Memory B cell (primary cell): ENCODE measurements at regions not wholly inside any gene's neighbourhood (a gene's known extent, or its start where the extent isn't known, plus 50 kb on each side); places are given as distances from the start of the nearest gene placed in this dataset.
"Not testable (repeated sequence)": the region's sequence is repeated elsewhere in the genome, so short reads cannot be mapped to it uniquely, and the experiment has no call there.

ENCODE experiments used
- ATAC-seq: fragments of 150-1000 bp; cut with Tn5 transposase; 2 replicates; pipeline ENCODE4 v1.10.0; 2021; ENCODE audit warnings: low read depth, mild to moderate bottlenecking, moderate library complexity
- DNase-seq, 2 donors: peaks; one replicate each; pipeline ENCODE4 v3.0.0; 2022; ENCODE audit warnings: low spot score in 2 of 2
- H3K27ac Mint-ChIP-seq: one replicate; pipeline ENCODE4 v1.8.0; 2022; ENCODE audit warnings: mild to moderate bottlenecking, moderate library complexity, mixed read lengths
- H3K27me3 Mint-ChIP-seq: one replicate; pipeline ENCODE4 v1.8.0; 2022; ENCODE audit warnings: mixed read lengths
- H3K36me3 Mint-ChIP-seq: one replicate; pipeline ENCODE4 v1.8.0; 2022; ENCODE audit warnings: mild to moderate bottlenecking, mixed read lengths
- H3K4me1 Mint-ChIP-seq: one replicate; pipeline ENCODE4 v1.8.0; 2022; ENCODE audit warnings: mixed read lengths
- H3K4me3 Mint-ChIP-seq: one replicate; pipeline ENCODE4 v1.8.0; 2022; ENCODE audit warnings: mild to moderate bottlenecking, moderate library complexity, mixed read lengths
- H3K9me3 Mint-ChIP-seq: one replicate; pipeline ENCODE4 v1.8.0; 2022; ENCODE audit warnings: mixed read lengths

DNA sequence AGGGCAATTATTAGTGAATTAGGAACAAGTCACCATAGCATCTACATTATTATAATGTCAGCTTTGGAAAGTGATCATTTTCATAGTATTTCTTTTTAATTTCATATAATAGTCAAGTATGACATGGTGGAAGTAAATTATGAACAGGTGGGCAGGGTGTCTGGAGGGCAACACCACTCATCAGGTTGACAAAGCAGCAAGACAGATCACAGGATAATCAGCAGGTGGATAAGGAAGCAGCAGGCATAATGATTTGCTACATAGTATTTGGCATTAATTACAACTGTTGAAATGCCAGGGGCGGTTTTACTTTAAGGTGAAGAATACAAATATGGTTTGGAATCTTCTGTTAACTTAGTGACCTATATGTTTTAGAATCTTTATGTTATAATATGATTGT lies 1342.2 kb downstream of the PLA2G4A start:
- Mint-ChIP-seq H3K9me3 (no peaks in the 10 kb centered on the region), H3K4me3 (no peak overlapping the region), H3K36me3 (no peaks in the 10 kb centered on the region), H3K27ac (no peak overlapping the region), H3K4me1 (no peaks in the 10 kb centered on the region), H3K27me3 (no peaks in the 10 kb centered on the region)
- DNase-seq (no peak), ATAC-seq (no peak)

DNA sequence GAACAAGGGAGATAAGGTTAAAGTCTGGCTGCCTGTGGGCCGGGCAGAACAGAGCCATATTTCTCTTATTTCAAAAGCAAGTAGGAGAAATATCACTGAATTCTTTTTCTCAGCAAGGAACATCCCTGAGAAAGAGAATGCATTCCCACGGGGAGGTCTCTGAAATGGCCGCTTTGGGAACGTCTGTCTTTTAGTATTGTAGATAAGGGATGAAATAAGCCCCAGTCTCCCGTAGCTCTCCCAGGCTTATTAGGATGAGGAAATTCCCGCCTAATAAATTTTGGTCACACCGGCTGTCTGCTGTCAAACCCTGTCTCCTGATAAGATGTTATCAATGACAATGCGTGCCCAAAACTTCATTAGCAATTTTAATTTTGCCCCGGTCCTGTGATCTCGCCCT lies 1353.3 kb downstream of the PLA2G4A start:
- H3K9me3 Mint-ChIP-seq, H3K4me3 Mint-ChIP-seq, H3K27me3 Mint-ChIP-seq, H3K36me3 Mint-ChIP-seq, H3K27ac Mint-ChIP-seq, ATAC-seq, DNase-seq, H3K4me1 Mint-ChIP-seq: not testable (repeated sequence)

DNA sequence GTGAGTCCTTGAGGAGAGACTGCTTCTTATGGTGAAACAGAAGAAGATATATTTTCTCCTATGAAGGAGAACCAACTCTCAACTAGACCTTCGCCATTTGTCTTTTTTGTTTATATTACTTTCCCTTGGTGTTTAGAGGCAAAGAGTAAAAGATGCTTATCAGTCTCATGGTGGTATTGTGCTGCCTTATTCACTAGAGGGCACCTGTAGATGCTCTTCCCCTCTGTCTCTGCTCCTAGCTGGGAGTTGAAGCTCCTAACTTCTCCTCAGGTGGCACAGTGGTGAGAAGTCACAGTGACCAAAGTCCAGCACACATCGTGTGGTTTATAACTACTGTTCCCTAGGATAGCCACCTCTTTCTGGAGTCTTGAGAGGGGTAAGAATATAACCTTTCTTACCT lies 1359.6 kb downstream of the PLA2G4A start:
- Mint-ChIP-seq H3K4me3 (no peak overlapping the region), H3K4me1 (no peaks in the 10 kb centered on the region), H3K27me3 (no peaks in the 10 kb centered on the region), H3K27ac (no peak overlapping the region), H3K36me3 (no peaks in the 10 kb centered on the region), H3K9me3 (peaks cover 2% of the 10 kb centered on the region)
- ATAC-seq (no peak), DNase-seq (no peak)

DNA sequence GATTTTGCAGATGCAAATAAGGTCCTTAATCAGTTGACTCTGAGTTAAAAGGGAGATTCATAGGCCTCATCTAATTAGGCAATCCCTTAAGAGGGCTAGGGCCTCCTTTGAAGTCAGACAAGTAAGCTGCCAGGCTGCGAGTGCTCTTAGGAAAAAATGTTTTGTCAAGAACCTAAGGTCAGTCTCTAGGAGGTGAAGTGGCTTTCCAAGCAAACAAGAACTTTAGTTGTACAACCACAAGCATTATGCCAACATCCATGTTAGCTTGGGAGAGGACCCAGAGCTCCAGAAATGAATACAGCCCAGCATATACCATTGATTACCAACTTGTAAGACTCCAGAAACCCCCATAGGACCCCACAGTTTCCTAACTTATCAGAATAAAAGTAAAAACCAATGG lies 1366.2 kb downstream of the PLA2G4A start:
- Mint-ChIP-seq H3K4me1 (no peaks in the 10 kb centered on the region), H3K9me3 (peaks cover 5% of the 10 kb centered on the region), H3K27ac (no peak overlapping the region), H3K27me3 (no peaks in the 10 kb centered on the region), H3K36me3 (no peaks in the 10 kb centered on the region), H3K4me3 (no peak overlapping the region)
- DNase-seq (no peak), ATAC-seq (no peak)

DNA sequence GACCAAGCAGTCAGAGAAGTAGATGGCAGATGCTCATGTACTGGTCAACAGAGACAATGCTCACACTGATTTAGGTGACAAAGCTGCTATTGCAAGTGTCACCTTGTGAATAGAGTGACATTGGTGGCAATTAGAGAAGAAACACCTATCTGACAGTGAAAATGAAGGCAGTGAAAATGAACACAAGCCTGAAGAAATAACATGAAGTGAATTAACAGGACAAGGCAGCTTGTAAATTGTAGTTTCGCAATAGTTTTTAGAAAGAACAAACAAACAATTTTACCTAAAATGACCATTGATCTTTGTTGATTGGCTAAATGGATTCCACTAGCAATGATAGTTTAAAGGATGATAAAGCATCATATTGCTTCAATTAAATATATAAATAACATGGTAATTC lies 1389.5 kb downstream of the PLA2G4A start:
- H3K9me3 Mint-ChIP-seq: peaks cover 4% of the 10 kb centered on the region
- H3K27me3 Mint-ChIP-seq: no peaks in the 10 kb centered on the region
- no peaks in the 10 kb centered on the region for H3K36me3 Mint-ChIP-seq
- ATAC-seq: no peak
- no peak overlapping the region for H3K27ac Mint-ChIP-seq
- no peaks in the 10 kb centered on the region for H3K4me1 Mint-ChIP-seq
- no peak overlapping the region for H3K4me3 Mint-ChIP-seq
- DNase-seq: no peak

DNA sequence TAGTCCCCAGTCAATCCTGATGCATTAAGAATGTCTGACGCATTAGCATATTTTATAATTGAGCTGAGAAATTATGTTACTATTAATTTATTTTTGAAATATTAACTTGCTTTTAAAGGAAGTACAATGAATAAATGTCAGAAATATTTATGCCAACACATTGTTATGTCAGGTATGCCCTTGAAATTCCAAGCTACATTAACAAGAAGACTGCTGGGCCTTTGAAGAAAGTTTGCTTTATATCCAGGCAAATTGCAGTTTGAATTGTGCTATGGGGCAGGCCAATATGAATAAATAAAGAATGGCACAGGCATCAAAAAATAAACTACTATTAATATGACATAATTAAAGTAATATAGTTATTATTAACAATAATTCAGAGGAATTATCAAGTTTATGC lies 1391.3 kb downstream of the PLA2G4A start:
- peaks cover 4% of the 10 kb centered on the region for H3K9me3 Mint-ChIP-seq

DNA sequence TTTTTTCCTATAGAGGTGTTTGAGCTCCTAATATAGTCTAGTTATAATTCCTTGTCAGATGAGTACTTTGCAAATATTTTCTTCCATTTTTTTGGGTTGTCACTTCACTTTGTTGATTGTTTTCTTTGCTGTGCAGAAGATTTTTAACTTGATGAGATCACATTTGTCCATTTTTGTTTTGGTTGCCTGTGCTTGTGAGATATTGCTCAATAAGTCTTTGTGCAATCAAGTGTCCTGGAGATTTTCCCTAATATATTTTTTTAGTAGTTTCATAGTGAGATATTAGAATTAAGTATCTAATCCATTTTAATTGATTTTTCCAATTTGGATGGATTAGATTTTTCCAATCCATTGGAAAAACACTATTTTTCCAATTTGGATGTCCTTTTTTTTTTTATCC lies 1395.5 kb downstream of the PLA2G4A start:
- Mint-ChIP-seq H3K27me3 (no peaks in the 10 kb centered on the region), H3K4me1 (no peaks in the 10 kb centered on the region), H3K9me3 (peaks cover 16% of the 10 kb centered on the region), H3K4me3 (no peak overlapping the region), H3K27ac (no peak overlapping the region), H3K36me3 (no peaks in the 10 kb centered on the region)
- no peak for DNase-seq
- ATAC-seq: no peak

More for the DNA sequence above, 1391.3 kb downstream of the PLA2G4A start:
- DNase-seq: no peak
- Mint-ChIP-seq H3K36me3 (no peaks in the 10 kb centered on the region), H3K4me3 (no peak overlapping the region), H3K27ac (no peak overlapping the region), H3K27me3 (no peaks in the 10 kb centered on the region), H3K4me1 (no peaks in the 10 kb centered on the region)
- ATAC-seq: no peak

DNA sequence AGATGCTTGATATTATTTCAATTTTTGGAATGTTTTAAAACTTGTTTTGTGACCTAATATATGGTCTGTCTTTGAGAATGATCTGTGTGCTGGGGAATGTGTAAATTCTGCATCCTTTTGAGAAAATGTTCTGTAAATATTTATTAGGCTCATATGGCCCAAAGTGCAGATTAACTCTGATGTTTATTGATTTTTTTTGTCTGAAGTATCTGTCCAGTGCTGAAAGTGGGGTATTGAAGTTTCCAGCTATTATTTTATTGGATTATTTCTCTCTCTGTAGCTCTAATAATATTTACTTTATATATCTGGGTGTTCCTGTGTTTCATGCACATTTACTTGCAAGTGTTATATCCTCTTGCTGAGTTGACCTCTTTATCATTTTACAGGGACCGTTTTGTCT lies 1397.2 kb downstream of the PLA2G4A start:
- Mint-ChIP-seq H3K27me3 (no peaks in the 10 kb centered on the region), H3K4me3 (no peak overlapping the region), H3K4me1 (no peaks in the 10 kb centered on the region), H3K9me3 (peaks cover 16% of the 10 kb centered on the region), H3K27ac (no peak overlapping the region), H3K36me3 (no peaks in the 10 kb centered on the region)
- no peak for ATAC-seq
- no peak for DNase-seq

DNA sequence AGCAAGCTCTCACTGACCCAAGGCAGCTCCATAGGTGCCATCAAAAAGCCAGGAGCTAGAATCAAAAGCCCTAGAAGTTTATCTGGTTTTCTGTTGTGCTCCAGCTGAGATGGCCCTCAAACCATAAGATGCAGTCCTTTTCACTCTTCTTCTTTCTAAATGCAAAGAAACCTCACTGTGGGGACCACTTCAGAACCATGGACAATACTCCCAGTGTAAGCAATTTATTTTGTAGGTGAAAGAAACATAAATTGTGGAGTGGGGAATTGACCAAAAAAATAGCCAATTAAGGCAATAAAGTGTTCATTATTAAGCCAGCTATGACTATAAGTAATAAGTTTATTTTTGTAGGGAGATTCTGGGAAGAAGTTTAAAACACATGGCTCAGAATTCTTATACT lies 1399.9 kb downstream of the PLA2G4A start:
- ATAC-seq (no peak), DNase-seq (no peak)
- no peaks in the 10 kb centered on the region for H3K36me3 Mint-ChIP-seq
- H3K27ac Mint-ChIP-seq: no peak overlapping the region
- no peak overlapping the region for H3K4me3 Mint-ChIP-seq
- H3K27me3 Mint-ChIP-seq: no peaks in the 10 kb centered on the region
- H3K9me3 Mint-ChIP-seq: peaks cover 15% of the 10 kb centered on the region
- H3K4me1 Mint-ChIP-seq: no peaks in the 10 kb centered on the region

DNA sequence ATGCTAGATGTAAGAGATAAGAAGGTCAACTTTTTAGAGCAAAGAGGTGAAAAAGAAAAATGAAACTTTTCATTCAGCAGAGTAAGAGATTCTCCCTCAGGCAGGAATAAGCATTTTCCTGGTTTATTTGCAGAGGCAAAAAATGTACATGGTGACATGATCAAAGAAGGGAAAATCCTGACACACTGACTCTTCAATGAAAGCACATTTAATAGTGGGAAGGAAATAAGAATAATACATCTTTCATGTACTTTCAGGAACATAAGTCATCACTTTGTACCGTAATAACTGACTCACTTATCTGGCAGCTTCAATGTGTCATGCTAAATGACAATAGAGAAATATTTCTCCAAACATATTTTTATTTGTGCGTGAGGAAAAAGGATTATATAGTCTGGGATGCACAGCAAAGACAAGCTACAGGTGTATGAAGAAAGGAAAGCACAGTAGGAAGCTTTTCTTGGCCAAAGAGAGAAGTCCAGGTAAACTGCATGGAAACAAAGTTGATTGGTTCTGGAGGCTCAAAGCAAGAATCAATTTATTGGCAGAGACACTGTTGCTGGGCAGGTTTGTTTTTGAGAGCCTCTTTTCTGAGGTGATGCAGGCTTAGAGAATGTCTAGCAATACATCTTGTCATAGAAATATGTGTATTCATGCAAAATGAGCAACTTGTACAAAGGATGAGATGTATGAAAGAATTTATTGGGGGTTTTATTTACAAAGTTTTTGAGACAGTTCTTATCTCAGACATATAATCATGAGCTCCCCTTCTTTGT lies 1409.0 kb downstream of the PLA2G4A start:
- DNase-seq: no peak
- Mint-ChIP-seq H3K27me3 (no peaks in the 10 kb centered on the region), H3K36me3 (no peaks in the 10 kb centered on the region), H3K9me3 (peaks cover 1% of the 10 kb centered on the region), H3K4me1 (no peaks in the 10 kb centered on the region), H3K4me3 (no peak overlapping the region), H3K27ac (no peak overlapping the region)
- no peak for ATAC-seq

DNA sequence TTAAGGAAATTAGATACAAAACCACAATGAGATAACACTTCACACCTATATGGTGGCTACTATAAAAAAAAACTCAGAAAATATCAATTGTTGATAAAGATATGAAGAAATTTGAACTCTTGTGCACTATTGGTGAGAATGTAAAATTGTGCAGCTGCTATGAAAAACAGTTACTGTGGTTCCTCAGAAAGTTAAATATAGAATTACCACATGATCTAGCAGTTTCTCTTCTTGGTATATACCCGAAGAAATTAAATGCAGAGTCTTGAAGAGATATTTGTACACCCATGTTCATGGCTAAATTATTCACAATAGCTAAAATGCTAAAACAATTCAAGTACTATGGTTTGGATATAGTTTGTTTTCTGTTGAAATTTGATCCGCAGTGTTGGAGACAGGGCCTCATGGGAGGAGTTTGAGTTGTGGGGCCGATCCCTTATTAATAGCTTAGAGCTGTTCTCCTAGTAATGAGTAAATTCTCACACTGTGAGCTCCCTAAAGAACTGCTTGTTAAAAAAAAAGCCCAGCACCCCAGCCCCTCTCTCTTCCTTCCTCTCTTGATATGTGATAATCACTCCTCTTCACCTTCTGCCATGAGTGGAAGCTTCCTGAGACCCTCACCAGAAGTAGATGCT lies 1412.1 kb downstream of the PLA2G4A start:
- no peak overlapping the region for H3K27ac Mint-ChIP-seq
- H3K27me3 Mint-ChIP-seq: no peaks in the 10 kb centered on the region
- H3K4me3 Mint-ChIP-seq: no peak overlapping the region
- H3K36me3 Mint-ChIP-seq: no peaks in the 10 kb centered on the region
- H3K4me1 Mint-ChIP-seq: no peaks in the 10 kb centered on the region
- peaks cover 1% of the 10 kb centered on the region for H3K9me3 Mint-ChIP-seq
- ATAC-seq (no peak), DNase-seq (no peak)

DNA sequence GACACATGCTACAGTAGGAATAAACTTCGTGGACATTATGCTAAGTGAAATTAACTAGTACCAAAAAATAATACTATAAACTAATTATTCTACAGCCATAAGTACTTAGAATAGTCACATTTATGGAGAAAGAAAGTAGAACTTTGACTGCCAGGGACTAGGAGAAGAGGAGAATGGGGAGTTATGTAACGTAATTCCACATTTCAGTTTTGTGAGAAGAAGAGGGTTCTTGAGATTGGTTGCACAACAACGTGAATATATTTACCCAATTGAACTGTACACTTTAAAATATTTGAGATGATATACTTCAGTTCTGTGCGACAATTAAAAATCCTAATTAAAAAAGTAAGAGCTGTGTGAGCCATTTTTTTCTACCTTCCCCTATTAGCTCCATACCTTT lies 1412.9 kb downstream of the PLA2G4A start:
- ATAC-seq (no peak), DNase-seq (no peak)
- Mint-ChIP-seq H3K27me3 (no peaks in the 10 kb centered on the region), H3K9me3 (peaks cover 1% of the 10 kb centered on the region), H3K4me3 (no peak overlapping the region), H3K27ac (no peak overlapping the region), H3K36me3 (no peaks in the 10 kb centered on the region), H3K4me1 (no peaks in the 10 kb centered on the region)

DNA sequence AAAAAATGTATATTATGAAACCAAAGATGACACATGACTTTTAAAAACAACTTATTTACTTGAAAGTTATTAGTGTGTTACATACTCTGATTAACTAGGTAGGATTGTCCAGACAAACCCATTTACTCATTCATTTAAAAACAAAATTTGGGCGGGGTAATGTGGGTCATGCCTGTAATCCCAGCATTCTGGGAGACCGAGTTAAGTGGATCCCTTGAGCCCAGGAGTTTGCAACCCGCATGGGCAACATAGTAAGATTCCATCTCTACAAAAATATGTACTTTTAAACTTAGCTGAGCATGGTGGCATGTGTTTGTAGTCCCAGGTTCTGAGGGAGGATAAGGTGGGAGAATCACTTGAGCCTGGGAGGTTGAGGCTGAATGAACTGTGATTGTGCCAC lies 1414.7 kb downstream of the PLA2G4A start:
- Mint-ChIP-seq H3K4me3 (no peak overlapping the region), H3K36me3 (no peaks in the 10 kb centered on the region), H3K9me3 (peaks cover 2% of the 10 kb centered on the region), H3K27me3 (no peaks in the 10 kb centered on the region), H3K27ac (no peak overlapping the region), H3K4me1 (no peaks in the 10 kb centered on the region)
- no peak for ATAC-seq
- no peak for DNase-seq

DNA sequence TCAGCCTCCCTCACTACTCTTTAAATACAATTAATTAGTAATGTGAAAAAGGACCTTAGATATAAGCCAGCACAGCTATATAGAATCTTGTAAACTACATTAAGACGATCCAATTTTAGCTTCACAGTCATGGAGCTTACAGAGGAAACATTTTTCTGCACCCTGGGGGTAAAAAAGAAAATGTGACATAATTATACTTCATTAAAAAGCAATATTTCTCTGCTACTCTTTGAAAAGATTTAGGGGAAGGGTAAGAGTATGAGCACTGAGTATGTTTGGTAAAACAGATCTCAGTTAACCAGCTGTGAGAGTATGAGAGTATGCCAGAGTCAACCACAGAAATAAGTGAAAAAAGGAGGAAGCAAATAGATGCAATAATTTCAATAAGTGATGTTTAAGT lies 1415.9 kb downstream of the PLA2G4A start:
- no peak overlapping the region for H3K27ac Mint-ChIP-seq
- H3K36me3 Mint-ChIP-seq: no peaks in the 10 kb centered on the region
- H3K4me3 Mint-ChIP-seq: no peak overlapping the region
- DNase-seq (no peak), ATAC-seq (no peak)
- peaks cover 2% of the 10 kb centered on the region for H3K9me3 Mint-ChIP-seq
- H3K4me1 Mint-ChIP-seq: no peaks in the 10 kb centered on the region
- H3K27me3 Mint-ChIP-seq: no peaks in the 10 kb centered on the region

DNA sequence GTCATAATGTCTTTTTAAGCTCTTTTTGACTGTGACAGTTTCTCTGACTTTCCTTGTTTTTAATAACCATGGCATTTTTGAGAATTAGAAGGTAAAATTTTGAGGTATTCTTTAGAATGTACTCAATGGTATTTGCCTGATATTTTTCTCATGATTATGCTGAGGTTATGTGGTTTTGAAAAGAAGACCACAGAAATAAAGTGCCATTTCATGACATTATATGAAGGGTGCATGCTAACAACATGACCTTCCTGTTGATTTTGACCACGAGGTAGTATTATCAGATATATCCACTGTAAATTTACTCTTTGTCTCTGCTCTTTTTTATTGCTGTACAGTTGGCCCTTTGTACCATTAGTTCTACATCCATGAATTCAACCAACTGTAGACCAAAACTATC lies 1418.5 kb downstream of the PLA2G4A start:
- H3K36me3 Mint-ChIP-seq: no peaks in the 10 kb centered on the region
- no peak overlapping the region for H3K4me3 Mint-ChIP-seq
- no peaks in the 10 kb centered on the region for H3K27me3 Mint-ChIP-seq
- H3K27ac Mint-ChIP-seq: no peak overlapping the region
- H3K9me3 Mint-ChIP-seq: peaks cover 2% of the 10 kb centered on the region
- ATAC-seq: no peak
- no peak for DNase-seq
- no peaks in the 10 kb centered on the region for H3K4me1 Mint-ChIP-seq
